GM13976 (cell line): ENCODE measurements at regions not wholly inside any gene's neighbourhood (a gene's known extent, or its start where the extent isn't known, plus 50 kb on each side); places are given as distances from the start of the nearest gene placed in this dataset.

Experiments
- DNase-seq: peaks from one replicate; pipeline ENCODE4 v3.0.0; 2012; ENCODE audit warnings: low spot score
- in situ Hi-C: fragments of 300-500 bp; cut with MboI; formaldehyde crosslinking; loops from one replicate; pipeline ENCODE4 v1.12.0; 2022; ENCODE audit warnings: low sequenced_read_pairs, mixed read lengths, inconsistent platforms; ENCODE audit not compliant: unreplicated experiment
- TF ChIP-seq, protein P1 (sequence below): IDR thresholded peaks from 2 replicates; pipeline ENCODE4 v1.5.1; 2012; ENCODE audit warnings: borderline replicate concordance, mild to moderate bottlenecking; ENCODE audit not compliant: insufficient read depth; ENCODE audit errors: extremely low read depth, missing control alignments, control extremely low read depth

DNA sequence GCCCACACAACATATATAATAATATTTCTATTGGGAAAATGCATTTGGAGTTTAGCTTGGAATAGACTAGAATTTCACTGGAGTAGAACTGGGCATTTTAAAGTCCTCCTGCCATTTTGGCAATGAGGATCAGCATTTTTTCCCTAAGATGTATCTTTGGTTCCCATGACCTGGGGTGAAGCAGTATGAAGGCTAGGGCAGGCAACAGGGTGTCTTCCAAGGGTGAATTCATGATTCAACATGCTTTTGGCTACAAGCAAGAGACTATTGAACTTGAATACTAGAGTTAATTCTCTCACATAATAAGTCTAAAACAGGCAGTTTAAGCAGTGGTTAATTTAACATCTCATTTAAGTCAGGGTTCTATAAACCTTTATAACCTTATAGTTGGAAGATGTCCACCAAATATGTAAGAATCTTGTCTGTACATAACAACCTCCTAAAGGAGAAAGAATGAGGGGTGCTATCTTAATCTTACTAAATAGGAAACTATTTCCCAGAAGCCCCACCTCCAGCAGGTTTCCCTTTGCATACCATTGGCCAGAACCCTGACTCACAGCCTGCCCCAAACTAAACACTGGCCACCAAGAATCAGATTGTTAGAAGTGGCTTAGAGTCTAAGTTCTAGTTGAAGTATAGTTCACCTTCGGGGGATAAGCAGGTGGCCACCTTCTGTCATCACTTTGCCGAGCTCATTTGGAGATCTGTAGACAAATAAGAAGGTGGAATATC is 96.0 kb upstream of the PRPS1L1 start:
- in situ Hi-C loops: no loop called here
- DNase-seq: no peak
- TF ChIP-seq, protein P1, sequence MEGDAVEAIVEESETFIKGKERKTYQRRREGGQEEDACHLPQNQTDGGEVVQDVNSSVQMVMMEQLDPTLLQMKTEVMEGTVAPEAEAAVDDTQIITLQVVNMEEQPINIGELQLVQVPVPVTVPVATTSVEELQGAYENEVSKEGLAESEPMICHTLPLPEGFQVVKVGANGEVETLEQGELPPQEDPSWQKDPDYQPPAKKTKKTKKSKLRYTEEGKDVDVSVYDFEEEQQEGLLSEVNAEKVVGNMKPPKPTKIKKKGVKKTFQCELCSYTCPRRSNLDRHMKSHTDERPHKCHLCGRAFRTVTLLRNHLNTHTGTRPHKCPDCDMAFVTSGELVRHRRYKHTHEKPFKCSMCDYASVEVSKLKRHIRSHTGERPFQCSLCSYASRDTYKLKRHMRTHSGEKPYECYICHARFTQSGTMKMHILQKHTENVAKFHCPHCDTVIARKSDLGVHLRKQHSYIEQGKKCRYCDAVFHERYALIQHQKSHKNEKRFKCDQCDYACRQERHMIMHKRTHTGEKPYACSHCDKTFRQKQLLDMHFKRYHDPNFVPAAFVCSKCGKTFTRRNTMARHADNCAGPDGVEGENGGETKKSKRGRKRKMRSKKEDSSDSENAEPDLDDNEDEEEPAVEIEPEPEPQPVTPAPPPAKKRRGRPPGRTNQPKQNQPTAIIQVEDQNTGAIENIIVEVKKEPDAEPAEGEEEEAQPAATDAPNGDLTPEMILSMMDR: no peak

- in situ Hi-C loops: no loop called here
- DNase-seq: no peak
- TF ChIP-seq, protein P1: no peak
These were observed 97.8 kb upstream of the PRPS1L1 start for GRCh38 chr7:18125476-18125875.

- in situ Hi-C loops: no loop called here
- no peak for DNase-seq
- TF ChIP-seq, protein P1: no peak
These were observed 98.6 kb upstream of the PRPS1L1 start for GRCh38 chr7:18126281-18126680.

DNA sequence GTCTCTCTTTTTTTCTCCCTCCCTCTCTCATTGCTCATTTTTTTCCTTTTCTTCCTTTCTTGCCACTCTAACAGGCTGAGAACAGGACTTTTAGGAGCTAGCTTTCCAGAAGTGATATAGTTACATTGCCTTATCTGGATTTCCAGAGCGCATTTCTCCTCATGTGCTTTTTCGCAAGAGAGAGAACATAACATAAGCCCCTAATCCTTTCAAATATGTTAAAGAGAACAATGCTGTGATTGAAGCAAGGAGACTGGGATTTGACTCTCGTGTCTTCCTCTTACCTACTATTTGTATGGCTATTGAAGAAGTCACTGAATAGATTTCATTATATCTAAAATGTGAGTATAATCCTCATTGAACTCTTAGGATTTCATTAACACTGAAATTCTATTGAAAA is 101.2 kb upstream of the PRPS1L1 start:
- DNase-seq: no peak
- in situ Hi-C loops: no loop called here
- TF ChIP-seq, protein P1: no peak

GRCh38 chr7:18132811-18133210 is 105.2 kb upstream of the PRPS1L1 start:
- TF ChIP-seq, protein P1: no peak
- in situ Hi-C loops: no loop called here
- DNase-seq: no peak

GRCh38 chr7:18133921-18134320 is 106.3 kb upstream of the PRPS1L1 start:
- in situ Hi-C loops: no loop called here
- TF ChIP-seq, protein P1: no peak
- no peak for DNase-seq

- DNase-seq: no peak
- TF ChIP-seq, protein P1: no peak
- in situ Hi-C loops: no loop called here
These were observed 113.3 kb upstream of the PRPS1L1 start for GRCh38 chr7:18140943-18141342.
